SK-N-SH (cell line): ENCODE measurements at regions not wholly inside any gene's neighbourhood (a gene's known extent, or its start where the extent isn't known, plus 50 kb on each side); places are given as distances from the start of the nearest gene placed in this dataset.

ENCODE experiments used
- CTCF ChIA-PET: fragments of 300-600, 350-600 bp; formaldehyde crosslinking; extraction: SDS; loops from one replicate; lab custom pipeline; 2021; lab: Yijun Ruan, JAX
- POLR2A ChIA-PET: fragments of 350-600 bp; sonication (Branson Sonifier 250); formaldehyde crosslinking; extraction: SDS; loops from one replicate; lab custom pipeline; 2020; ENCODE audit warnings: antibody characterized with exemption, inconsistent platforms; lab: Yijun Ruan, JAX
- DNase-seq: peaks from one replicate; pipeline ENCODE4 v3.0.0; 2012
- H2AFZ ChIP-seq: fragments of 200-600 bp; sonication (generic); 2 replicates; pipeline ENCODE4 v1.8.1; 2016; ENCODE audit warnings: antibody characterized with exemption, mild to moderate bottlenecking, low read depth
- H3F3A ChIP-seq: fragments of 200-600 bp; sonication (generic); replicated peaks from 2 replicates; pipeline ENCODE3; 2016; ENCODE audit warnings: antibody characterized with exemption, mild to moderate bottlenecking; ENCODE audit not compliant: insufficient read depth
- H3K27ac ChIP-seq, 2 experiments: fragments of 200-500 bp in 1 of 2; fragments of 200-600 bp in 1 of 2; sonication (Bioruptor generic) in 1 of 2; sonication (generic), shearing (Covaris generic) in 1 of 2; 2 replicates each; pipeline versions ENCODE4 v1.5.1 to v1.6.1; 2014 to 2016; ENCODE audit warnings: low read depth in 2 of 2, inconsistent platforms in 1 of 2, low read length in 1 of 2, mild to moderate bottlenecking in 1 of 2, mixed read lengths in 1 of 2
- H3K27me3 ChIP-seq: fragments of 200-600 bp; sonication (generic), shearing (Covaris generic); 2 replicates; pipeline ENCODE4 v1.6.1; 2016; ENCODE audit warnings: mixed run types; ENCODE audit not compliant: insufficient read depth
- H3K36me3 ChIP-seq, 2 experiments: fragments of 200-500 bp in 1 of 2; fragments of 200-600 bp in 1 of 2; sonication (Bioruptor generic) in 1 of 2; sonication (generic) in 1 of 2; replicated peaks in 1 of 2; 2 replicates each; pipeline versions ENCODE3 to v1.5.1; 2014 to 2016; ENCODE audit warnings: low read length in 1 of 2, mild to moderate bottlenecking in 1 of 2; ENCODE audit not compliant: insufficient read depth in 2 of 2, control insufficient read depth in 1 of 2
- H3K4me1 ChIP-seq, 2 experiments: fragments of 200-500 bp in 1 of 2; fragments of 200-600 bp in 1 of 2; sonication (Bioruptor generic) in 1 of 2; sonication (generic), shearing (Covaris generic) in 1 of 2; 2 replicates each; pipeline versions ENCODE4 v1.5.1 to v1.6.1; 2014 to 2016; ENCODE audit warnings: low read depth in 1 of 2, low read length in 1 of 2, mixed run types in 1 of 2; ENCODE audit not compliant: insufficient read depth in 2 of 2, control insufficient read depth in 1 of 2
- H3K4me2 ChIP-seq: fragments of 200-600 bp; sonication (generic), shearing (Covaris generic); 2 replicates; pipeline ENCODE4 v1.6.1; 2017; ENCODE audit warnings: mixed run types
- H3K4me3 ChIP-seq, 2 experiments: fragments of 200-500 bp in 1 of 2; fragments of 200-600 bp in 1 of 2; sonication (Bioruptor generic) in 1 of 2; sonication (generic), shearing (Covaris generic) in 1 of 2; 2 replicates each; pipeline versions ENCODE4 v1.5.1 to v1.8.1; 2014 to 2016; ENCODE audit warnings: low read depth in 2 of 2, inconsistent platforms in 1 of 2, low read length in 1 of 2, mild to moderate bottlenecking in 1 of 2, mixed read lengths in 1 of 2, moderate library complexity in 1 of 2
- H3K79me2 ChIP-seq: fragments of 200-600 bp; sonication (generic); 2 replicates; pipeline ENCODE4 v1.8.1; 2017; ENCODE audit warnings: mild to moderate bottlenecking; ENCODE audit not compliant: insufficient read depth
- H3K9ac ChIP-seq: fragments of 200-600 bp; sonication (generic); 2 replicates; pipeline ENCODE4 v1.6.1; 2017; ENCODE audit warnings: mixed run types
- H3K9me2 ChIP-seq: fragments of 200-600 bp; sonication (generic); 2 replicates; pipeline ENCODE4 v1.6.1; 2017; ENCODE audit warnings: mixed run types
- H3K9me3 ChIP-seq: fragments of 200-600 bp; sonication (generic); 2 replicates; pipeline ENCODE4 v1.6.1; 2017; ENCODE audit warnings: mixed run types, mild to moderate bottlenecking, moderate library complexity
- H4K20me1 ChIP-seq: fragments of 200-600 bp; sonication (generic); 2 replicates; pipeline ENCODE4 v1.6.1; 2017; ENCODE audit warnings: mild to moderate bottlenecking, mixed run types; ENCODE audit not compliant: insufficient read depth
- CHD2 ChIP-seq: fragments of 150-350 bp; IDR thresholded peaks from 2 replicates; pipeline ENCODE4 v1.6.1; 2018; ENCODE audit warnings: low read length; ENCODE audit not compliant: partially characterized antibody
- ELF1 ChIP-seq: IDR thresholded peaks from 2 replicates; pipeline ENCODE4 v1.4.0; 2012
- EP300 ChIP-seq, 2 experiments: IDR thresholded peaks; 2 replicates each; pipeline versions ENCODE4 v1.4.0 to v1.6.1; 2012; ENCODE audit warnings: borderline replicate concordance in 1 of 2, low read depth in 1 of 2, low read length in 1 of 2
- FOXJ3 ChIP-seq: sonication (generic); formaldehyde crosslinking; IDR thresholded peaks from 2 replicates; pipeline ENCODE4 v1.5.1; 2020; ENCODE audit warnings: mild to moderate bottlenecking, missing genetic modification reagents
- GABPA ChIP-seq: IDR thresholded peaks from 2 replicates; pipeline ENCODE4 v1.4.0; 2012; ENCODE audit warnings: low read depth, mild to moderate bottlenecking
- MEF2A ChIP-seq: IDR thresholded peaks from 2 replicates; pipeline ENCODE4 v1.4.0; 2012; ENCODE audit warnings: low read depth, borderline replicate concordance
- MXI1 ChIP-seq: IDR thresholded peaks from 2 replicates; pipeline ENCODE4 v1.6.1; 2012; ENCODE audit warnings: mild to moderate bottlenecking, low read depth, low read length, improper control_type of control experiment
- NRF1 ChIP-seq: IDR thresholded peaks from 2 replicates; pipeline ENCODE4 v1.6.1; 2012; ENCODE audit warnings: low read depth, mild to moderate bottlenecking, low read length
- RAD21 ChIP-seq: IDR thresholded peaks from 2 replicates; pipeline ENCODE4 v1.6.1; 2012; ENCODE audit warnings: mild to moderate bottlenecking, low read length
- RFX5 ChIP-seq: IDR thresholded peaks from 2 replicates; pipeline ENCODE4 v1.6.1; 2012; ENCODE audit warnings: mild to moderate bottlenecking, improper control_type of control experiment, low read length
- SIN3A ChIP-seq: IDR thresholded peaks from 2 replicates; pipeline ENCODE4 v1.6.1; 2012; ENCODE audit warnings: low read depth, mild to moderate bottlenecking, low read length, moderate library complexity, borderline replicate concordance
- SMC3 ChIP-seq: IDR thresholded peaks from 2 replicates; pipeline ENCODE4 v1.6.1; 2012; ENCODE audit warnings: low read depth, low read length, improper control_type of control experiment
- TAF1 ChIP-seq: IDR thresholded peaks from 2 replicates; pipeline ENCODE4 v1.6.1; 2012; ENCODE audit warnings: low read depth, mild to moderate bottlenecking, low read length, moderate library complexity, borderline replicate concordance
- TEAD4 ChIP-seq: IDR thresholded peaks from 2 replicates; pipeline ENCODE4 v1.4.0; 2012; ENCODE audit warnings: mild to moderate bottlenecking, borderline replicate concordance; ENCODE audit not compliant: insufficient read depth
- WGBS: methylation state at CpG from one replicate; pipeline ENCODE4 v1.1.6; 2017; ENCODE audit warnings: low lambda C conversion rate; 5-methylcytosine and 5-hydroxymethylcytosine counted together
- TF ChIP-seq, protein P1 (sequence below): fragments of 150-350 bp; IDR thresholded peaks from 2 replicates; pipeline ENCODE4 v1.6.1; 2016; ENCODE audit warnings: mild to moderate bottlenecking, low read depth, low read length
- TF ChIP-seq, protein P2 (sequence below): IDR thresholded peaks from 2 replicates; pipeline ENCODE4 v1.4.0; 2012; ENCODE audit warnings: low read depth
- TF ChIP-seq, protein P3 (sequence below): IDR thresholded peaks from 2 replicates; pipeline ENCODE4 v1.6.1; 2012; ENCODE audit warnings: mild to moderate bottlenecking, low read depth, low read length, moderate library complexity
- TF ChIP-seq, protein P4 (sequence below): IDR thresholded peaks from 2 replicates; pipeline ENCODE4 v1.4.0; 2012; ENCODE audit warnings: low read depth, borderline replicate concordance
- TF ChIP-seq, protein P5 (sequence below): IDR thresholded peaks from 2 replicates; pipeline ENCODE4 v1.4.0; 2012; ENCODE audit warnings: low read depth, borderline replicate concordance

DNA sequence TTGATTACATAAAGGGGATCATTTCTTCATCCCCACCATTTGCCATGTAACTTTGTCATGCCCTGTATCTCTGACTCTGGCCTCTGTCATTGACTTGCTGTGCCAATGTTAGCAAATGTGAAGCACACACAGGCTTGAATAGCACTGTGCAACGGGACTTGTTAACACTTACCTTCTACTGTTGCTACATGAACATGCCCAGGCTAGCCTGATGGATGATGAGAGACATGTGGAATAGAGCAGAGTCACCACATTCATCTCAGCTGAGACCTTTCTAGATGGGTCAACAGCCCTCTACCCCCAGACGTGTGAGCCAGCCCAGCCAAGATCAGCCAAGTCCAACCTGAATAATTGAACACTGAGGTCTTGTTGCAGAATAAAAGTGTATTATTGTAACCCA lies 162.1 kb upstream of the SALL1 start:
- Histone ChIP-seq H2AFZ (no peak overlapping the region), H3K9me2 (no peaks in the 10 kb centered on the region), H3K4me2 (no peak overlapping the region), H3K27me3 (no peaks in the 10 kb centered on the region), H3K9ac (no peak overlapping the region), H3K4me3 (no peak overlapping the region), H3F3A (no peaks in the 10 kb centered on the region), H3K4me1 (peaks cover 0 to 7% of the 10 kb centered on the region in 2 experiments; a peak in 1 of 4 replicates), H3K9me3 (no peaks in the 10 kb centered on the region), H3K27ac (no peak overlapping the region), H3K36me3 (no peaks in the 10 kb centered on the region), H4K20me1 (no peaks in the 10 kb centered on the region), H3K79me2 (no peaks in the 10 kb centered on the region)
- WGBS: 14% methylated on average over 2 of the region's 2 CpGs
- ChIA-PET POLR2A (no interaction called here), CTCF (no interaction called here)
- TF ChIP-seq, protein P1, sequence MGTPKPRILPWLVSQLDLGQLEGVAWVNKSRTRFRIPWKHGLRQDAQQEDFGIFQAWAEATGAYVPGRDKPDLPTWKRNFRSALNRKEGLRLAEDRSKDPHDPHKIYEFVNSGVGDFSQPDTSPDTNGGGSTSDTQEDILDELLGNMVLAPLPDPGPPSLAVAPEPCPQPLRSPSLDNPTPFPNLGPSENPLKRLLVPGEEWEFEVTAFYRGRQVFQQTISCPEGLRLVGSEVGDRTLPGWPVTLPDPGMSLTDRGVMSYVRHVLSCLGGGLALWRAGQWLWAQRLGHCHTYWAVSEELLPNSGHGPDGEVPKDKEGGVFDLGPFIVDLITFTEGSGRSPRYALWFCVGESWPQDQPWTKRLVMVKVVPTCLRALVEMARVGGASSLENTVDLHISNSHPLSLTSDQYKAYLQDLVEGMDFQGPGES: no peak
- no peak for TF ChIP-seq CHD2
- TF ChIP-seq MEF2A: no peak
- no peak for TF ChIP-seq TEAD4
- no peak for TF ChIP-seq SMC3
- TF ChIP-seq GABPA: no peak
- no peak for TF ChIP-seq ELF1
- no peak for TF ChIP-seq TAF1
- TF ChIP-seq EP300 (IDR thresholded peaks at IDR 0.05; ENCODE audit: borderline replicate concordance in 1 of 2, low read depth in 1 of 2, low read length in 1 of 2): no peak
- no peak for TF ChIP-seq FOXJ3 (CRISPR knock-in tag)
- TF ChIP-seq, protein P2, sequence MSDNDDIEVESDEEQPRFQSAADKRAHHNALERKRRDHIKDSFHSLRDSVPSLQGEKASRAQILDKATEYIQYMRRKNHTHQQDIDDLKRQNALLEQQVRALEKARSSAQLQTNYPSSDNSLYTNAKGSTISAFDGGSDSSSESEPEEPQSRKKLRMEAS: no peak
- no peak for TF ChIP-seq RFX5
- no peak for TF ChIP-seq SIN3A
- TF ChIP-seq NRF1: no peak
- TF ChIP-seq, protein P3, sequence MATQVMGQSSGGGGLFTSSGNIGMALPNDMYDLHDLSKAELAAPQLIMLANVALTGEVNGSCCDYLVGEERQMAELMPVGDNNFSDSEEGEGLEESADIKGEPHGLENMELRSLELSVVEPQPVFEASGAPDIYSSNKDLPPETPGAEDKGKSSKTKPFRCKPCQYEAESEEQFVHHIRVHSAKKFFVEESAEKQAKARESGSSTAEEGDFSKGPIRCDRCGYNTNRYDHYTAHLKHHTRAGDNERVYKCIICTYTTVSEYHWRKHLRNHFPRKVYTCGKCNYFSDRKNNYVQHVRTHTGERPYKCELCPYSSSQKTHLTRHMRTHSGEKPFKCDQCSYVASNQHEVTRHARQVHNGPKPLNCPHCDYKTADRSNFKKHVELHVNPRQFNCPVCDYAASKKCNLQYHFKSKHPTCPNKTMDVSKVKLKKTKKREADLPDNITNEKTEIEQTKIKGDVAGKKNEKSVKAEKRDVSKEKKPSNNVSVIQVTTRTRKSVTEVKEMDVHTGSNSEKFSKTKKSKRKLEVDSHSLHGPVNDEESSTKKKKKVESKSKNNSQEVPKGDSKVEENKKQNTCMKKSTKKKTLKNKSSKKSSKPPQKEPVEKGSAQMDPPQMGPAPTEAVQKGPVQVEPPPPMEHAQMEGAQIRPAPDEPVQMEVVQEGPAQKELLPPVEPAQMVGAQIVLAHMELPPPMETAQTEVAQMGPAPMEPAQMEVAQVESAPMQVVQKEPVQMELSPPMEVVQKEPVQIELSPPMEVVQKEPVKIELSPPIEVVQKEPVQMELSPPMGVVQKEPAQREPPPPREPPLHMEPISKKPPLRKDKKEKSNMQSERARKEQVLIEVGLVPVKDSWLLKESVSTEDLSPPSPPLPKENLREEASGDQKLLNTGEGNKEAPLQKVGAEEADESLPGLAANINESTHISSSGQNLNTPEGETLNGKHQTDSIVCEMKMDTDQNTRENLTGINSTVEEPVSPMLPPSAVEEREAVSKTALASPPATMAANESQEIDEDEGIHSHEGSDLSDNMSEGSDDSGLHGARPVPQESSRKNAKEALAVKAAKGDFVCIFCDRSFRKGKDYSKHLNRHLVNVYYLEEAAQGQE: no peak
- no peak for TF ChIP-seq MXI1
- no peak for TF ChIP-seq RAD21
- TF ChIP-seq, protein P4, sequence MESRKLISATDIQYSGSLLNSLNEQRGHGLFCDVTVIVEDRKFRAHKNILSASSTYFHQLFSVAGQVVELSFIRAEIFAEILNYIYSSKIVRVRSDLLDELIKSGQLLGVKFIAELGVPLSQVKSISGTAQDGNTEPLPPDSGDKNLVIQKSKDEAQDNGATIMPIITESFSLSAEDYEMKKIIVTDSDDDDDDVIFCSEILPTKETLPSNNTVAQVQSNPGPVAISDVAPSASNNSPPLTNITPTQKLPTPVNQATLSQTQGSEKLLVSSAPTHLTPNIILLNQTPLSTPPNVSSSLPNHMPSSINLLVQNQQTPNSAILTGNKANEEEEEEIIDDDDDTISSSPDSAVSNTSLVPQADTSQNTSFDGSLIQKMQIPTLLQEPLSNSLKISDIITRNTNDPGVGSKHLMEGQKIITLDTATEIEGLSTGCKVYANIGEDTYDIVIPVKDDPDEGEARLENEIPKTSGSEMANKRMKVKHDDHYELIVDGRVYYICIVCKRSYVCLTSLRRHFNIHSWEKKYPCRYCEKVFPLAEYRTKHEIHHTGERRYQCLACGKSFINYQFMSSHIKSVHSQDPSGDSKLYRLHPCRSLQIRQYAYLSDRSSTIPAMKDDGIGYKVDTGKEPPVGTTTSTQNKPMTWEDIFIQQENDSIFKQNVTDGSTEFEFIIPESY: no peak
- TF ChIP-seq, protein P5, sequence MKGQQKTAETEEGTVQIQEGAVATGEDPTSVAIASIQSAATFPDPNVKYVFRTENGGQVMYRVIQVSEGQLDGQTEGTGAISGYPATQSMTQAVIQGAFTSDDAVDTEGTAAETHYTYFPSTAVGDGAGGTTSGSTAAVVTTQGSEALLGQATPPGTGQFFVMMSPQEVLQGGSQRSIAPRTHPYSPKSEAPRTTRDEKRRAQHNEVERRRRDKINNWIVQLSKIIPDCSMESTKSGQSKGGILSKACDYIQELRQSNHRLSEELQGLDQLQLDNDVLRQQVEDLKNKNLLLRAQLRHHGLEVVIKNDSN: no peak
- no peak for DNase-seq
